ENCODE measurements at regions not wholly inside any gene's neighbourhood (a gene's known extent, or its start where the extent isn't known, plus 50 kb on each side); places are given as distances from the start of the nearest gene placed in this dataset.

- intact Hi-C loops (cut with DNase I; ENCODE audit: low total_unique reads) = no loop called here
- DNase-seq = peak in 1 of 2 donors; percentile 19
- Histone ChIP-seq H3K27me3 (no peaks in the 10 kb centered on the region), H3K9me3 (peaks cover 0 to 6% (median 0%) of the 10 kb centered on the region in 4 donors), H3K4me3 (no peak overlapping the region), H3K36me3 (no peaks in the 10 kb centered on the region), H3K27ac (no peak overlapping the region), H3K4me1 (no peaks in the 10 kb centered on the region)
- WGBS, 5 donors = 26 to 59% (median 53%) methylated on average over 1 of the region's 1 CpG
- TF ChIP-seq POLR2A (IDR thresholded peaks at IDR 0.05) (no peak), POLR2AphosphoS5 (IDR thresholded peaks at IDR 0.05) (no peak), CTCF (IDR thresholded peaks at IDR 0.05) (no peak), EP300 (IDR thresholded peaks at IDR 0.05) (no peak)
Measured at GRCh38 chr11:22957786-22958185, 97.5 kb upstream of the CCDC179 start.

GRCh38 chr11:22974251-22974650 lies 114.0 kb upstream of the CCDC179 start:
- 93 to 99% (median 97%) methylated on average over 3 of the region's 3 CpGs for WGBS, 5 donors
- no peak for TF ChIP-seq POLR2AphosphoS5 (IDR thresholded peaks at IDR 0.05)
- no peak for TF ChIP-seq EP300 (IDR thresholded peaks at IDR 0.05)
- TF ChIP-seq CTCF (IDR thresholded peaks at IDR 0.05) = no peak
- no peak for TF ChIP-seq POLR2A (IDR thresholded peaks at IDR 0.05)
- intact Hi-C loops (cut with DNase I; ENCODE audit: low total_unique reads) = no loop called here

GRCh38 chr11:22976146-22976545 lies 115.9 kb upstream of the CCDC179 start:
- Histone ChIP-seq H3K9me3 (peaks cover 0 to 3% (median 0%) of the 10 kb centered on the region in 4 donors), H3K27me3 (no peaks in the 10 kb centered on the region), H3K27ac (no peak overlapping the region), H3K36me3 (no peaks in the 10 kb centered on the region), H3K4me1 (peaks cover 0 to 6% (median 0%) of the 10 kb centered on the region in 4 donors), H3K4me3 (no peak overlapping the region)
- no peak for TF ChIP-seq POLR2A (IDR thresholded peaks at IDR 0.05)
- no peak for TF ChIP-seq CTCF (IDR thresholded peaks at IDR 0.05)
- no peak for TF ChIP-seq EP300 (IDR thresholded peaks at IDR 0.05)
- TF ChIP-seq POLR2AphosphoS5 (IDR thresholded peaks at IDR 0.05) = no peak
- intact Hi-C loops (cut with DNase I; ENCODE audit: low total_unique reads) = no loop called here
- peak in 1 of 2 donors; percentile 27 for DNase-seq
- 73 to 86% (median 78%) methylated on average over 3 of the region's 3 CpGs for WGBS, 5 donors

More at GRCh38 chr11:22974251-22974650, 114.0 kb upstream of the CCDC179 start:
- H3K36me3 ChIP-seq = no peaks in the 10 kb centered on the region
- no peak overlapping the region for H3K4me3 ChIP-seq
- H3K9me3 ChIP-seq = peaks cover 0 to 9% (median 4%) of the 10 kb centered on the region in 4 donors
- no peak for DNase-seq
- no peaks in the 10 kb centered on the region for H3K4me1 ChIP-seq
- no peak overlapping the region for H3K27ac ChIP-seq
- no peaks in the 10 kb centered on the region for H3K27me3 ChIP-seq

GRCh38 chr11:22982903-22983302 lies 122.6 kb upstream of the CCDC179 start:
- no peak overlapping the region for H3K27ac ChIP-seq
- intact Hi-C loops (cut with DNase I; ENCODE audit: low total_unique reads) = no loop called here
- DNase-seq = no peak
- WGBS, 5 donors = 63 to 88% (median 77%) methylated on average over 4 of the region's 4 CpGs
- H3K36me3 ChIP-seq = no peaks in the 10 kb centered on the region
- no peak overlapping the region for H3K4me3 ChIP-seq
- H3K4me1 ChIP-seq = peaks cover 0 to 8% (median 0%) of the 10 kb centered on the region in 4 donors
- H3K27me3 ChIP-seq = no peaks in the 10 kb centered on the region
- no peak for TF ChIP-seq EP300 (IDR thresholded peaks at IDR 0.05)
- no peak for TF ChIP-seq CTCF (IDR thresholded peaks at IDR 0.05)
- no peak for TF ChIP-seq POLR2AphosphoS5 (IDR thresholded peaks at IDR 0.05)
- no peak for TF ChIP-seq POLR2A (IDR thresholded peaks at IDR 0.05)
- H3K9me3 ChIP-seq = peaks cover 0 to 10% (median 5%) of the 10 kb centered on the region in 4 donors

Measured in stomach (tissue), 8 donors.